ENCODE measurements at regions not wholly inside any gene's neighbourhood (a gene's known extent, or its start where the extent isn't known, plus 50 kb on each side); places are given as distances from the start of the nearest gene placed in this dataset.

DNA sequence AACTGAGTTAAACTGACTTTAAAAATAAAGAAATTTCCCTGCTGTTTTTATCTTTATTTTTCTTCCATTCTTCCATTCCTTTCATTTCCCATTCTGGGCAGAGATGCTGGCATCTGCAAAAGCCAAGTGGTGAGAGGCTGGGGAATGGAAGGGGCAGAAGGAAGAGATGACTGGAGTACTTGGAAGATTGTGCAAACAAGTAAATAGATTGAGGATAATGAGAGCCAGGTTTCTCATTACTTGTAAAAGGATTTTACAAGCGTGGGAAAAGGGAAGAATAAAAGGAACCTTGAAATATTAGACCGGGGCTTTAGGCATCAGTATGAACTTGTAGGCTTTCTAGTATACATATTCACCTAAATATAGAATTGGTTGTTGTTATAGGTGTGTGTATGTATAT is 341.2 kb downstream of the CAAP1 start:
- TF ChIP-seq, protein P1, sequence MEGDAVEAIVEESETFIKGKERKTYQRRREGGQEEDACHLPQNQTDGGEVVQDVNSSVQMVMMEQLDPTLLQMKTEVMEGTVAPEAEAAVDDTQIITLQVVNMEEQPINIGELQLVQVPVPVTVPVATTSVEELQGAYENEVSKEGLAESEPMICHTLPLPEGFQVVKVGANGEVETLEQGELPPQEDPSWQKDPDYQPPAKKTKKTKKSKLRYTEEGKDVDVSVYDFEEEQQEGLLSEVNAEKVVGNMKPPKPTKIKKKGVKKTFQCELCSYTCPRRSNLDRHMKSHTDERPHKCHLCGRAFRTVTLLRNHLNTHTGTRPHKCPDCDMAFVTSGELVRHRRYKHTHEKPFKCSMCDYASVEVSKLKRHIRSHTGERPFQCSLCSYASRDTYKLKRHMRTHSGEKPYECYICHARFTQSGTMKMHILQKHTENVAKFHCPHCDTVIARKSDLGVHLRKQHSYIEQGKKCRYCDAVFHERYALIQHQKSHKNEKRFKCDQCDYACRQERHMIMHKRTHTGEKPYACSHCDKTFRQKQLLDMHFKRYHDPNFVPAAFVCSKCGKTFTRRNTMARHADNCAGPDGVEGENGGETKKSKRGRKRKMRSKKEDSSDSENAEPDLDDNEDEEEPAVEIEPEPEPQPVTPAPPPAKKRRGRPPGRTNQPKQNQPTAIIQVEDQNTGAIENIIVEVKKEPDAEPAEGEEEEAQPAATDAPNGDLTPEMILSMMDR (IDR thresholded peaks at IDR 0.05), result no peak
- TF ChIP-seq POLR2A (IDR thresholded peaks at IDR 0.05), result no peak
